ENCODE measurements at regions not wholly inside any gene's neighbourhood (a gene's known extent, or its start where the extent isn't known, plus 50 kb on each side); places are given as distances from the start of the nearest gene placed in this dataset.
A peak's percentile ranks its signal among the peaks of the same experiment; 100 is the strongest.

- peak; percentile 34 for DNase-seq
These were observed 189.3 kb upstream of the ARG1 start for GRCh38 chr6:131383421-131384411.

GRCh38 chr6:131387562-131388447 is 185.2 kb upstream of the ARG1 start:
- DNase-seq, result no peak

- DNase-seq, result no peak
These were observed 182.7 kb upstream of the ARG1 start for GRCh38 chr6:131390322-131390721.

- DNase-seq, result no peak
These were observed 181.9 kb upstream of the ARG1 start for GRCh38 chr6:131391116-131391515.

GRCh38 chr6:131393433-131393832 is 179.6 kb upstream of the ARG1 start:
- no peak for DNase-seq

GRCh38 chr6:131394768-131395432 is 178.1 kb upstream of the ARG1 start:
- no peak for DNase-seq

- no peak for DNase-seq
These were observed 174.8 kb upstream of the ARG1 start for GRCh38 chr6:131398176-131398575.

GRCh38 chr6:131399433-131399832 is 173.6 kb upstream of the ARG1 start:
- DNase-seq, result no peak

GRCh38 chr6:131400054-131400778 is 172.8 kb upstream of the ARG1 start:
- peak; percentile 95 for DNase-seq

- DNase-seq, result no peak
These were observed 172.1 kb upstream of the ARG1 start for GRCh38 chr6:131400779-131401496.

- no peak for DNase-seq
These were observed 164.2 kb upstream of the ARG1 start for GRCh38 chr6:131408811-131409210.

GRCh38 chr6:131410785-131411184 is 162.2 kb upstream of the ARG1 start:
- no peak for DNase-seq

- DNase-seq, result no peak
These were observed 159.8 kb upstream of the ARG1 start for GRCh38 chr6:131412960-131413830.

- no peak for DNase-seq
These were observed 159.2 kb upstream of the ARG1 start for GRCh38 chr6:131413831-131414191.

GRCh38 chr6:131414956-131415355 is 158.1 kb upstream of the ARG1 start:
- DNase-seq, result no peak

- no peak for DNase-seq
These were observed 154.6 kb upstream of the ARG1 start for GRCh38 chr6:131418441-131418840.

- no peak for DNase-seq
These were observed 153.3 kb upstream of the ARG1 start for GRCh38 chr6:131419702-131420101.

- no peak for DNase-seq
These were observed 149.0 kb upstream of the ARG1 start for GRCh38 chr6:131424016-131424415.

GRCh38 chr6:131424475-131424874 is 148.6 kb upstream of the ARG1 start:
- no peak for DNase-seq

GRCh38 chr6:131427434-131428058 is 145.5 kb upstream of the ARG1 start:
- no peak for DNase-seq
